Spinal cord (tissue), 9 donors: ENCODE measurements at regions not wholly inside any gene's neighbourhood (a gene's known extent, or its start where the extent isn't known, plus 50 kb on each side); places are given as distances from the start of the nearest gene placed in this dataset.
"Not testable (repeated sequence)": the region's sequence is repeated elsewhere in the genome, so short reads cannot be mapped to it uniquely, and the experiment has no call there.

Experiments used
- DNase-seq, 6 donors: peaks; one replicate each; pipeline versions ENCODE4 v3.0.0 to v3.0.0-alpha.2; 2013 to 2015; ENCODE audit warnings: low spot score in 6 of 6, low read depth in 4 of 6
- H3K27ac ChIP-seq: one replicate; pipeline ENCODE4 v1.5.1; 2013; ENCODE audit warnings: low read depth, low read length, control low read depth
- H3K27me3 ChIP-seq: one replicate; pipeline ENCODE4 v1.6.1; 2013; ENCODE audit warnings: low read length; ENCODE audit not compliant: control insufficient read depth, insufficient read depth
- H3K36me3 ChIP-seq: one replicate; pipeline ENCODE4 v1.6.1; 2013; ENCODE audit warnings: low read length; ENCODE audit not compliant: control insufficient read depth, insufficient read depth
- H3K4me1 ChIP-seq: one replicate; pipeline ENCODE4 v1.6.1; 2013; ENCODE audit warnings: low read length; ENCODE audit not compliant: control insufficient read depth, insufficient read depth
- H3K4me3 ChIP-seq: one replicate; pipeline ENCODE4 v1.5.1; 2013; ENCODE audit warnings: low read depth, low read length, control low read depth
- H3K9me3 ChIP-seq: one replicate; pipeline ENCODE4 v1.6.1; 2013; ENCODE audit warnings: low read length; ENCODE audit not compliant: control insufficient read depth, insufficient read depth
- WGBS: methylation state at CpG from one replicate; pipeline ENCODE4 v1.1.5; 2013; ENCODE audit warnings: missing lambda C conversion rate; ENCODE audit not compliant: insufficient coverage; 5-methylcytosine and 5-hydroxymethylcytosine counted together
- donor health status: healthy.

DNA sequence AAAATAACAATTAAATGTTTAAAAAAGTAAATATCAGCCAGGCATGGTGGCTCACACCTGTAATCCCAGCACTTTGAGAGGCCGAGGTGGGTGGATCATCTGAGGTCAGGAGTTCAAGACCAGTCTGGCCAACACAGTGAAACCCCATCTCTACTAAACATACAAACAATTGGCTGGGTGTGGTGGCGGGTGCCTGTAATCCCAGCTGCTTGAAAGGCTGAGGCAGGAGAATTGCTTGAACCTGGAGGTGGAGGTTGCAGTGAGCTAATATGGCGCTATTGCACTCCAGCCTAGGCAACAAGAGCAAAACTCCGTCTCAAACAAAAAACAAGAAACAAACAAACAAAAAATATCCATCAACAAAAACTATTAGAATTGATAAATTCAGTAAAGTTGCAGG lies 77.5 kb downstream of the SNX5 start:
- DNase-seq, H3K27me3 ChIP-seq, H3K36me3 ChIP-seq, H3K27ac ChIP-seq, H3K9me3 ChIP-seq, H3K4me3 ChIP-seq: not testable (repeated sequence)
- peaks cover 19% of the 10 kb centered on the region for H3K4me1 ChIP-seq
- WGBS: no CpG with 5 or more reads among the region's 4 CpGs

DNA sequence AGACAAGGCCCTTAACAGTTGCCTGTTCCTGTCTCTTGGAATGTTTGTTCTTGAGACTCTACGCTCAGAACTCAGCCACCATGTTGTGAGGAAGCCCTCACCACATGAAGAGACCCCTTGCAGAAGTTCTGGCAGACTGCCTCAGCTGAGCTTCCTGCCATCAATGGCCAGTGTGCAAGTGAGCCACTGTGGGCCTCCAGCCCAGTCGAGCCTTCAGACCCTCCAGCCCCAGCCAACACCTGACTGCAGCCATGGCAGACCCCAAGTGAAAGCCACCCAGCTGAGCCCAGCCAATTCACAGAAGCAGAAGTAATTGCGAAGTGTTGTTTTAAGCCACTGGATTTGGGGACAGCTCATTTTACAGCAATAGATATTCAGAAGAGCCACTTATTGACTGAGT lies 78.3 kb downstream of the SNX5 start:
- Histone ChIP-seq H3K4me3 (no peak overlapping the region), H3K27me3 (no peaks in the 10 kb centered on the region), H3K27ac (no peak overlapping the region), H3K9me3 (peaks cover 4% of the 10 kb centered on the region), H3K4me1 (peaks cover 18% of the 10 kb centered on the region), H3K36me3 (no peaks in the 10 kb centered on the region)
- DNase-seq: no peak
- 93% methylated on average over 2 of the region's 3 CpGs for WGBS

DNA sequence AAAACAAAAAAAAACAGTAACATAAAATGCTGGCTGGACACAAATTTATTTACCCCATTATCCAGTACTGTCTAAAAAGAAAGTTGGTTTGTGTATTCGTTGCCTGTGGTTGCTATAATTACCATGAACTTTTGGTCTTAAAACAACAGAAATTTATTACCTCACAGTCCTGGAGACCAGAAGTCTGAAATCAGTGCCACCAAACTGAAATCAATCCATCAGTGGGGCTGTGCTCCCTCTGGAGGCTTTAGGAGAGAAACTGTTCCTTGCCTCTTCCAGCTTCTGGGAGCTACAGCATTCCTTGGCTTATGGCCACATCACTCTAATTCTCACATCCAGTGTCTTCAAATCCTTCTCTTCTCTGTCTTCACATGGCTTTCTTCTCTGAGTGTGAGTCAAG lies 79.4 kb downstream of the SNX5 start:
- Histone ChIP-seq H3K9me3 (peaks cover 4% of the 10 kb centered on the region), H3K27me3 (no peaks in the 10 kb centered on the region), H3K27ac (no peak overlapping the region), H3K4me3 (no peak overlapping the region), H3K36me3 (no peaks in the 10 kb centered on the region), H3K4me1 (peaks cover 12% of the 10 kb centered on the region)
- no CpG with 5 or more reads among the region's 1 CpG for WGBS
- DNase-seq: no peak

DNA sequence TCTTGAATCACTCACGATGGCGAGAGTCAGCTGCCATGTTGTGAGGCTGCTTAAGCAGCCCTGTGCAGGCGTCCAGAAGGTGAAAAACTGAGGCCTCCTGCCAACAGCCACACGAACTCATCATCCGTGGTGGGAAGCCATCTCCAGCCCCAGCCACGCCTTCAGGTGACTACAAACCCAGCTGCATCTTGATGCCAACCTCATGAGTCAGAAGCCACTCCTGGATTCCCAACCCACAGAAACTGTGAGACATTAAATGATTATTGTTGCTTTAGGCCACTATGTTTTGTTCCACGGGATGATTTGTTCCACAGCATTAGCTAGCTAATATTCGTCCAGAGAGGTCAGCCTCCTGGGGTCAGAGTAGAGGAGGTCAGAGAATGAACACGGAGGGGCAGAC lies 80.5 kb downstream of the SNX5 start:
- no peak for DNase-seq
- H3K4me1 ChIP-seq: peaks cover 15% of the 10 kb centered on the region
- H3K9me3 ChIP-seq: peaks cover 4% of the 10 kb centered on the region
- WGBS: 70% methylated on average over 8 of the region's 9 CpGs
- H3K27me3 ChIP-seq: no peaks in the 10 kb centered on the region
- H3K4me3 ChIP-seq: no peak overlapping the region
- no peaks in the 10 kb centered on the region for H3K36me3 ChIP-seq
- no peak overlapping the region for H3K27ac ChIP-seq

DNA sequence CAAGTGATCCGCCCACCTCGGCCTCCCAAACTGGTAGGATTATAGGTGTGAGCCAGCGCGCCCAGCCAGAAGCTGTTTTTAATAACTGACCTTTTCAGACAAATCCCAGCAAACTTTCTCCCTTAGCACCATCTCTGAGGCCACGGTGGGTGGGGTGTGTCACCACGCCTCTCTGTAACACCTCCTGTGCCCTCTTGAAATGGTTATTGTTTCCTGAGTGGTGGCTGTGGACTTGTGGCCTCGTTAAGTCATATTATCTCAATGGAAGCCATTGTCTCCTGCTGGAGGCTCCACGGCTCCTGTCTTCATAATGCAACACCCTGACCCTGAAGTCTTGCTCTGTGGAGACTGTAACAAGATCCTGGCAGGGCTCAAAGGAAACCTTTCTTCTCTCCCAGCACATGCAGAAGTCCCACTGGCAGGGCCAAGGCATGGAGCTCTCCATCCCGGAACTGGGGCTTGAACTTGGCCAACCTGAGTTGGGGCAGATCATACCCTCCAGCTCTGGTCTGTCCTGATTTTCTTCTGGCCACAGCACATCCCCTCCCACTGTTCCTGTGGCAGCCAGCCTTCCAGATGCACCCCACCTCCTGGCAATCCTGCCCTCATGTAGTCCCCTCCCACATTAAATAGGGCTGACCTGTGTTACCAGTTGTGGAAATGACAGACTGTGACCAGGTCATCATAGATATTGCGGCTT lies 81.1 kb downstream of the SNX5 start:
- Histone ChIP-seq H3K27ac (no peak overlapping the region), H3K36me3 (no peaks in the 10 kb centered on the region), H3K27me3 (no peaks in the 10 kb centered on the region), H3K4me1 (peaks cover 20% of the 10 kb centered on the region), H3K4me3 (no peak overlapping the region), H3K9me3 (peaks cover 4% of the 10 kb centered on the region)
- WGBS: 64% methylated on average over 4 of the region's 10 CpGs
- DNase-seq: no peak

DNA sequence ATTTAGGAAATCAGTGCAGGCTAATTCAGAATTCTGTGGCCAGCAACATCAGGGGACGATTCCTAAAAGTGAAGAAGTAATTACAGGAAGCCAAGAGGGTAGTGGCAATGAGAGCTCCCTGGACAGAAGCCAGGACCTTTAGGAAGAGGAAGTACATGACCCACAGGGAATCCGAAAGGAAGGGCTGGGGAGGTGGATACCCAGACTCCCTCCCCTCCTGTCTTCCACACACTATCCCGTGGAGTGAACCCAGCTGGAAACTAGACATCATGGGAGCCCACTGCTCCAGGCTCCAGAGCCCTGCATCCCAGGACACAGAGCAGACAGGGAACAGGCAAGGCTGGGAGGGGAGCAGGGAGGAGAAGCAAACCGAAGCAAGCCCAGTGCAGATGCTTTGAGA lies 83.0 kb downstream of the SNX5 start:
- Histone ChIP-seq H3K36me3 (no peaks in the 10 kb centered on the region), H3K4me3 (no peak overlapping the region), H3K27ac (no peak overlapping the region), H3K4me1 (peaks cover 27% of the 10 kb centered on the region), H3K9me3 (peaks cover 4% of the 10 kb centered on the region), H3K27me3 (no peaks in the 10 kb centered on the region)
- WGBS: 29% methylated on average over 3 of the region's 4 CpGs
- no peak for DNase-seq

DNA sequence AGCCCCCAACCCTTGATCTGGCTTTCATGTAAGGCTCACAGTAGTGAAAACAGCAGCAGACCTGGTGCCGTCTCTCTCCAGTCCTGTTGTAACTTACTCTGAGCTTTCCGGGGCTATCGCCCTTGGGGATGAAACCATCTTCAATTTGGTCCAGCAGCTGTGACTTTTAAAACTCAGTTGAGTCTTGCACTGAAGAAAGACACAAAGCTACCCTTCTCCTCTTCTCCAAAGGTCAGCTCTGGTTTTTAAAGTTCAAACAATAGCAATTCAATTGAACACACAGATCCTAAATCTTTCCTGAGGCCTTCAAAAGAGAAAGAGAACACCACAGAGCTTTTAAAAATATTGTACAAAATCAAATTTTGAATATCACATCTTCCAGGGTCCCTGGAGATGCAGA lies 83.5 kb downstream of the SNX5 start:
- Histone ChIP-seq H3K4me3 (no peak overlapping the region), H3K9me3 (peaks cover under 1% of the 10 kb centered on the region), H3K27ac (no peak overlapping the region), H3K27me3 (no peaks in the 10 kb centered on the region), H3K36me3 (no peaks in the 10 kb centered on the region), H3K4me1 (peaks cover 27% of the 10 kb centered on the region)
- DNase-seq: no peak
- whole genome bisulfite sequencing: 21% methylated on average over 3 of the region's 3 CpGs

DNA sequence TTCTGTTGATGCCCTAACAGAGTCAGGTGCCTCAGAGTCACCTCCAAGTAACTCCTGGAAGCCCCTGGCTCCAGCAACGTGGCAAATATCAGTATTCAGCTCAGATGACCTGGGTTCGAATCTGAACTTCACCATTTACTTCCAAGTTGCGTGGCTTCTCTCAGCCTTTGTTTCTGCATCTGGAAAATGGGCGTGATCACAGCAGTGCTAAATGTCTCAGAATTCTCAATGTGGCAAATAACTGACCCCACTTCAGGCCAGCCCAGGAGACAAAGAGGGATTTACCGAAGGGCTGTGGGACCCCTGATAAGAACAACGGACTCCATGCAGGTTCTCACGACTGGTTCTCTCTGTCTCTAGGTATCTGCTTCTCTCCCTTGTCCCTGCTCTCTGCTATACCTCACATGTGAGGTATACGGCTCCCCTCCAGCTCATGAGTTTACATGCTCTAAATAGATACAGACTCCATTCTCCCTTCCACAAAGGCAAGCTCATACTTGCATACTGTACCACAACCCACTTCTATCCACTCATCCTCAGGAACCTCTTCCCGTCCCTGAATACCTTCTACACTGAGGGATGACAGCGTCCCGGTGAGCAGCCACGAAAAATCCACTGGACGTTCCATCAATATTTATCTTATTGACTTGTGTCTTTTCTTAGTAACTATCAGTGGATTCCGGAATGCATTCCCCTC lies 84.1 kb downstream of the SNX5 start:
- no peak for DNase-seq
- H3K4me1 ChIP-seq: peaks cover 27% of the 10 kb centered on the region
- no peaks in the 10 kb centered on the region for H3K27me3 ChIP-seq
- no peaks in the 10 kb centered on the region for H3K9me3 ChIP-seq
- over 99% methylated on average over 9 of the region's 14 CpGs for WGBS
- no peak overlapping the region for H3K27ac ChIP-seq
- no peak overlapping the region for H3K4me3 ChIP-seq
- no peaks in the 10 kb centered on the region for H3K36me3 ChIP-seq

DNA sequence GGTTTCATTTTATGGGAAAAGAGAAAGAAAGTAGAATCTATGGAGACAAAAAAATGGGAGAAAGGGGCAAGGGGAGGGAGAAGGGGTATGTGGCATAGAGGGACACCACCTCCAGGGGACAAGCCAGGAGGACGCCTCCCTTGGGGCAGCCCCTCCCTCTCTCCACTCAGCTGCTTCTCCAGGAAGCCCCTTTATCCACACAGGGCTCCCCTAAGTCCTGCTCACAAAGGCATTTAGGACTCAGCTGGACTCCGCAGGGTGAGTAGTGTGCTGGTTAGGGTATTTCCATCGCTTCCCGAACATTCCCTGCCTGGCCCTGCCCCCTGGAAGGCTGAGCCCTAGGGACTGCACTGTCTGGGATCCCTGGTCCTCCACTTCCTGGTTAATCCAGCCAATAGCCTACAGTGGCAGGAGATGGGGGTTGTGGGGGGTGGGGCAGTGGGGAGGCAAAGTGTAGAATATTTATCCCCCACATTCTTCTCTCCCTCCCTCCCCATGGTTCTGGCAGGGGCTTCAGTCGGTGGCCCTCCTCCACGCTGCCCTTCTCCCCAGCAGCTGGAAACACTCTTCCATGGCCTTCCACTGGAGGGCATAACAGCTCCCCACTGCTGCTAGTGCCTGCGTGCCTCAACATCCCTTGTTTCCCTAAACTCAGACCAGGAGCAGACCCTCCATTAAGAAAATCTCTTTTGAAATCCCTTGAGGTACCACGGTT lies 84.8 kb downstream of the SNX5 start:
- H3K27me3 ChIP-seq: no peaks in the 10 kb centered on the region
- no peaks in the 10 kb centered on the region for H3K36me3 ChIP-seq
- H3K4me1 ChIP-seq: peaks cover 27% of the 10 kb centered on the region
- no peak for DNase-seq
- H3K4me3 ChIP-seq: no peak overlapping the region
- WGBS: 67% methylated on average over 4 of the region's 8 CpGs
- H3K27ac ChIP-seq: no peak overlapping the region
- H3K9me3 ChIP-seq: no peaks in the 10 kb centered on the region
